H9 (cell line): ENCODE measurements at regions not wholly inside any gene's neighbourhood (a gene's known extent, or its start where the extent isn't known, plus 50 kb on each side); places are given as distances from the start of the nearest gene placed in this dataset.

Source experiments
- DNase-seq: peaks from one replicate; pipeline ENCODE4 v3.0.0-alpha.2; 2017
- H2AFZ ChIP-seq: one replicate; pipeline ENCODE4 v1.6.1; 2013; ENCODE audit warnings: mild to moderate bottlenecking, low read length, control low read depth, moderate library complexity
- H2AK5ac ChIP-seq: 2 replicates; pipeline ENCODE4 v1.6.1; 2013; ENCODE audit warnings: low read length, control low read depth, mixed read lengths; ENCODE audit not compliant: insufficient read length
- H2BK120ac ChIP-seq: one replicate; pipeline ENCODE4 v1.6.1; 2013; ENCODE audit warnings: low read depth, mild to moderate bottlenecking, low read length, control low read depth, inconsistent platforms; ENCODE audit not compliant: poor library complexity, severe bottlenecking
- H2BK12ac ChIP-seq: 2 replicates; pipeline ENCODE4 v1.6.1; 2013; ENCODE audit warnings: low read length, control low read depth, mixed read lengths, low read depth; ENCODE audit not compliant: insufficient read length
- H2BK15ac ChIP-seq: 2 replicates; pipeline ENCODE4 v1.6.1; 2013; ENCODE audit warnings: low read depth, low read length, control low read depth
- H2BK20ac ChIP-seq: one replicate; pipeline ENCODE4 v1.6.1; 2013; ENCODE audit warnings: low read depth, mild to moderate bottlenecking, low read length, control low read depth, inconsistent platforms; ENCODE audit not compliant: poor library complexity, severe bottlenecking
- H2BK5ac ChIP-seq: 2 replicates; pipeline ENCODE4 v1.6.1; 2013; ENCODE audit warnings: low read length, control low read depth, mixed read lengths; ENCODE audit not compliant: insufficient read length
- H3K14ac ChIP-seq: 2 replicates; pipeline ENCODE4 v1.6.1; 2013; ENCODE audit warnings: low read length, control low read depth; ENCODE audit not compliant: insufficient read depth
- H3K18ac ChIP-seq: 2 replicates; pipeline ENCODE4 v1.6.1; 2013; ENCODE audit warnings: low read depth, mild to moderate bottlenecking, mixed read lengths, low read length, control low read depth; ENCODE audit not compliant: insufficient read length
- H3K23ac ChIP-seq: 2 replicates; pipeline ENCODE4 v1.6.1; 2013; ENCODE audit warnings: low read length, control low read depth, mixed read lengths, low read depth; ENCODE audit not compliant: insufficient read length
- H3K23me2 ChIP-seq: 2 replicates; pipeline ENCODE4 v1.6.1; 2013; ENCODE audit warnings: low read depth, mild to moderate bottlenecking, mixed read lengths, low read length, control low read depth; ENCODE audit not compliant: insufficient read length, poor library complexity, severe bottlenecking
- H3K27ac ChIP-seq: 2 replicates; pipeline ENCODE4 v1.5.1; 2013; ENCODE audit warnings: low read length, control low read depth, mixed read lengths, low read depth; ENCODE audit not compliant: insufficient read length
- H3K27me3 ChIP-seq: 2 replicates; pipeline ENCODE4 v1.6.1; 2013; ENCODE audit warnings: low read length, control low read depth, inconsistent platforms; ENCODE audit not compliant: insufficient read depth
- H3K4ac ChIP-seq: 2 replicates; pipeline ENCODE4 v1.6.1; 2013; ENCODE audit warnings: low read depth, mild to moderate bottlenecking, control low read depth, inconsistent platforms, low read length, moderate library complexity
- H3K4me1 ChIP-seq: 2 replicates; pipeline ENCODE4 v1.6.1; 2013; ENCODE audit warnings: low read length, control low read depth, inconsistent platforms; ENCODE audit not compliant: insufficient read depth
- H3K4me2 ChIP-seq: 2 replicates; pipeline ENCODE4 v1.6.1; 2013; ENCODE audit warnings: low read length, control low read depth, mixed read lengths; ENCODE audit not compliant: insufficient read length, insufficient read depth
- H3K56ac ChIP-seq: 2 replicates; pipeline ENCODE4 v1.6.1; 2013; ENCODE audit warnings: low read depth, mild to moderate bottlenecking, mixed read lengths, low read length, control low read depth; ENCODE audit not compliant: insufficient read length
- H3K79me1 ChIP-seq: 2 replicates; pipeline ENCODE4 v1.6.1; 2013; ENCODE audit warnings: low read depth, mild to moderate bottlenecking, moderate library complexity, low read length, control low read depth, inconsistent platforms; ENCODE audit not compliant: insufficient read depth, poor library complexity, severe bottlenecking
- H3K79me2 ChIP-seq: 2 replicates; pipeline ENCODE4 v1.6.1; 2013; ENCODE audit warnings: low read length, control low read depth, inconsistent platforms; ENCODE audit not compliant: insufficient read depth
- H3K9ac ChIP-seq: 2 replicates; pipeline ENCODE4 v1.6.1; 2013; ENCODE audit warnings: low read length, control low read depth, mixed read lengths; ENCODE audit not compliant: insufficient read length; ENCODE audit errors: extremely low read depth
- H3K9me3 ChIP-seq: one replicate; pipeline ENCODE4 v1.6.1; 2013; ENCODE audit warnings: low read depth, low read length, inconsistent platforms; ENCODE audit not compliant: control insufficient read depth
- H3T11ph ChIP-seq: one replicate; pipeline ENCODE4 v1.6.1; 2013; ENCODE audit warnings: mild to moderate bottlenecking, low read length, control low read depth, inconsistent platforms
- H4K20me1 ChIP-seq: one replicate; pipeline ENCODE4 v1.6.1; 2013; ENCODE audit not compliant: control insufficient read depth, insufficient read length, insufficient read depth
- H4K5ac ChIP-seq: 2 replicates; pipeline ENCODE4 v1.6.1; 2013; ENCODE audit warnings: low read depth, mild to moderate bottlenecking, mixed read lengths, low read length, control low read depth; ENCODE audit not compliant: insufficient read length
- H4K8ac ChIP-seq: replicated peaks from 2 replicates; pipeline ENCODE4 v1.6.1; 2013; ENCODE audit warnings: low read length, control low read depth, mixed read lengths, low read depth; ENCODE audit not compliant: insufficient read length
- H4K91ac ChIP-seq: 2 replicates; pipeline ENCODE4 v1.6.1; 2013; ENCODE audit warnings: low read depth, mild to moderate bottlenecking, moderate library complexity, mixed read lengths, low read length, control low read depth; ENCODE audit not compliant: insufficient read length
- H3K27ac Mint-ChIP-seq, 3 experiments: 2 replicates in 2 of 3; 3 replicates in 1 of 3; pipeline ENCODE4 v1.8.0; 2020 to 2021; ENCODE audit warnings: mixed read lengths in 3 of 3, mild to moderate bottlenecking in 1 of 3, moderate library complexity in 1 of 3
- H3K27me3 Mint-ChIP-seq: 2 replicates; pipeline ENCODE4 v1.8.0; 2021; ENCODE audit warnings: low read depth, mild to moderate bottlenecking, moderate library complexity, mixed read lengths
- H3K36me3 Mint-ChIP-seq, 3 experiments: 2 replicates in 2 of 3; 3 replicates in 1 of 3; pipeline ENCODE4 v1.8.0; 2020 to 2021; ENCODE audit warnings: low read depth in 3 of 3, mixed read lengths in 3 of 3; ENCODE audit not compliant: insufficient read depth in 1 of 3
- H3K4me1 Mint-ChIP-seq, 2 experiments: 2 replicates each; pipeline ENCODE4 v1.8.0; 2020; ENCODE audit warnings: mixed read lengths in 2 of 2
- H3K4me3 Mint-ChIP-seq, 2 experiments: 2 replicates in 1 of 2; 3 replicates in 1 of 2; pipeline ENCODE4 v1.8.0; 2020 to 2021; ENCODE audit warnings: mild to moderate bottlenecking in 2 of 2, mixed read lengths in 2 of 2, moderate library complexity in 1 of 2
- H3K9me3 Mint-ChIP-seq, 2 experiments: 2 replicates in 1 of 2; 3 replicates in 1 of 2; pipeline ENCODE4 v1.8.0; 2020; ENCODE audit warnings: mild to moderate bottlenecking in 2 of 2, mixed read lengths in 2 of 2, moderate library complexity in 1 of 2
- WGBS: extraction: QIAGEN DNeasy Blood & Tissue Kit; methylation state at CpG from one replicate; pipeline ENCODE4 v1.1.7; 2013; ENCODE audit warnings: missing lambda C conversion rate, low lambda C conversion rate, mixed read lengths; ENCODE audit not compliant: insufficient read length; ENCODE audit errors: extremely low coverage; 5-methylcytosine and 5-hydroxymethylcytosine counted together
- TF ChIP-seq, protein P1 (sequence below): fragments of 200-600 bp; sonication (generic); conservative IDR thresholded peaks from 3 replicates; pipeline ENCODE4 v1.8.0; 2021; ENCODE audit warnings: antibody characterized with exemption, mild to moderate bottlenecking

DNA sequence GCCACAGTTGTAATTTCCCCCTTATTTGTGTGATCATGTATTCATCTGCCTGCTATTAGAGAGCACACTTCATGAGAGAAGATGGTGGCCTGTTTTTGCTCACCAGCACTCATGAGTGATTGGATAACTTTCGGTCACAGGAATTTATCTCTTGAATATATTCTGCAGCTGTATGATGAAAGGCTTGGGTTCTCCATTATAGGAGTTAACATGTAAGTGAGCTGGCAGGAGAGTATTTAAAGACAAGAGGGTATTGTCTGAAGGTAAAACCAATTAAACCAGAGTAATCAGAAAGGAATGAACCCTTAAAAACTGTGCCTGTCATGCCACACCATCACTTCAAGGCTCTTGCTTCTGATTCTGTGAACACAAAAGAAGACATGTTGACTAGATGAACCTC, 574.9 kb upstream of the CAMK1G start:
- Histone ChIP-seq H3K79me2 (no peaks in the 10 kb centered on the region), H2BK120ac (no peak overlapping the region), H3K18ac (no peak overlapping the region), H2BK20ac (no peak overlapping the region), H3K56ac (no peak overlapping the region), H4K8ac (no peak overlapping the region), H3K23ac (no peak overlapping the region), H2BK15ac (no peak overlapping the region), H4K91ac (no peak overlapping the region), H3K23me2 (no peaks in the 10 kb centered on the region), H3K79me1 (no peaks in the 10 kb centered on the region), H2BK12ac (no peak overlapping the region), H3K9me3 (no peaks in the 10 kb centered on the region), H3K9ac (no peak overlapping the region), H2AK5ac (no peak overlapping the region), H3T11ph (no peak overlapping the region), H3K4me2 (no peak overlapping the region), H3K4ac (no peak overlapping the region), H3K27me3 (no peaks in the 10 kb centered on the region), H4K20me1 (no peaks in the 10 kb centered on the region), H2AFZ (no peak overlapping the region), H3K27ac (no peak overlapping the region), H4K5ac (no peak overlapping the region), H2BK5ac (no peak overlapping the region), H3K4me1 (no peaks in the 10 kb centered on the region), H3K14ac (no peak overlapping the region)
- TF ChIP-seq, protein P1, sequence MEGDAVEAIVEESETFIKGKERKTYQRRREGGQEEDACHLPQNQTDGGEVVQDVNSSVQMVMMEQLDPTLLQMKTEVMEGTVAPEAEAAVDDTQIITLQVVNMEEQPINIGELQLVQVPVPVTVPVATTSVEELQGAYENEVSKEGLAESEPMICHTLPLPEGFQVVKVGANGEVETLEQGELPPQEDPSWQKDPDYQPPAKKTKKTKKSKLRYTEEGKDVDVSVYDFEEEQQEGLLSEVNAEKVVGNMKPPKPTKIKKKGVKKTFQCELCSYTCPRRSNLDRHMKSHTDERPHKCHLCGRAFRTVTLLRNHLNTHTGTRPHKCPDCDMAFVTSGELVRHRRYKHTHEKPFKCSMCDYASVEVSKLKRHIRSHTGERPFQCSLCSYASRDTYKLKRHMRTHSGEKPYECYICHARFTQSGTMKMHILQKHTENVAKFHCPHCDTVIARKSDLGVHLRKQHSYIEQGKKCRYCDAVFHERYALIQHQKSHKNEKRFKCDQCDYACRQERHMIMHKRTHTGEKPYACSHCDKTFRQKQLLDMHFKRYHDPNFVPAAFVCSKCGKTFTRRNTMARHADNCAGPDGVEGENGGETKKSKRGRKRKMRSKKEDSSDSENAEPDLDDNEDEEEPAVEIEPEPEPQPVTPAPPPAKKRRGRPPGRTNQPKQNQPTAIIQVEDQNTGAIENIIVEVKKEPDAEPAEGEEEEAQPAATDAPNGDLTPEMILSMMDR, result no peak
- H3K9me3 Mint-ChIP-seq, result no peaks in the 10 kb centered on the region; a peak in 1 of 5 replicates
- no peak overlapping the region for H3K27ac Mint-ChIP-seq
- H3K36me3 Mint-ChIP-seq, result no peaks in the 10 kb centered on the region; a peak in 1 of 7 replicates
- H3K27me3 Mint-ChIP-seq, result no peaks in the 10 kb centered on the region
- H3K4me1 Mint-ChIP-seq, result no peaks in the 10 kb centered on the region; a peak in 2 of 4 replicates
- WGBS, result no CpG with 5 or more reads among the region's 1 CpG
- no peak overlapping the region for H3K4me3 Mint-ChIP-seq
- DNase-seq, result no peak
